ENCODE measurements at regions not wholly inside any gene's neighbourhood (a gene's known extent, or its start where the extent isn't known, plus 50 kb on each side); places are given as distances from the start of the nearest gene placed in this dataset.

DNA sequence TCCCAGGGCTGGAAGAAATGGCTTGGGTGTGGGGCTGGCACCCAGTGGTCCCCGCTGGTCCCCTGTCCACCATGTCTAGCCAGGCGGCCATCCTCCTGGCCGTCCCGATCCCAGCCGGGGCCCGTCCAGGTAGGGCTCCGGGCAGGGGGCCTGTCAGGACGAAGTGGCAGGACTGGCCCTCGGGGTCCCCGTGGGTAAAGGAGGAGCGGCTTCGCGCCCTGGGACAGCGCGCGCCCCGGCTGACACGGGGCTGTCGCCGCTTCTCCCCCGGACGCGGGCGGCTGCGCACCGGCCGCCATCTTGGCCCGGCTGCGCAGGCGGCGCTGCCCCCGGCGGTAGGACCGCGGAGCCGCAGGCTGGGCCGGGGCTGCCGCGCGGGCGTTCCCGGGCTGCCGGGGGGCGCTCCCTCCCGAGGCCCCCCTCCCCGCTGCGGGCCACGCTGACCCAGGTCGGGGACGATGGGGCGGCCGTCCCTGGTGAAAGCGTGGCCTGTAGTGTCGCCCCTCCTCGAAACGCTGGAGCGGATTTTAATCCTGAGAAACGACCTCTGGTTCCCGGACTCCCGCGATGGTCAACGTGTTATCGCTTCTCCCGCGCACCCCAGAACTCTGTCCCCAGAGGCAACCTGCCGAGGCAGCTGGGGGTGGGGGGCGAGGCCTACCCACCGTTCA is 60.4 kb upstream of the BCOR start:
- peaks cover 34% of the 10 kb centered on the region for H3K27me3 ChIP-seq (ENCODE audit: control insufficient read depth, insufficient read depth, low read length)
- H3K36me3 ChIP-seq (ENCODE audit: control insufficient read depth, insufficient read depth, low read length) = no peaks in the 10 kb centered on the region
- TF ChIP-seq, protein P1, sequence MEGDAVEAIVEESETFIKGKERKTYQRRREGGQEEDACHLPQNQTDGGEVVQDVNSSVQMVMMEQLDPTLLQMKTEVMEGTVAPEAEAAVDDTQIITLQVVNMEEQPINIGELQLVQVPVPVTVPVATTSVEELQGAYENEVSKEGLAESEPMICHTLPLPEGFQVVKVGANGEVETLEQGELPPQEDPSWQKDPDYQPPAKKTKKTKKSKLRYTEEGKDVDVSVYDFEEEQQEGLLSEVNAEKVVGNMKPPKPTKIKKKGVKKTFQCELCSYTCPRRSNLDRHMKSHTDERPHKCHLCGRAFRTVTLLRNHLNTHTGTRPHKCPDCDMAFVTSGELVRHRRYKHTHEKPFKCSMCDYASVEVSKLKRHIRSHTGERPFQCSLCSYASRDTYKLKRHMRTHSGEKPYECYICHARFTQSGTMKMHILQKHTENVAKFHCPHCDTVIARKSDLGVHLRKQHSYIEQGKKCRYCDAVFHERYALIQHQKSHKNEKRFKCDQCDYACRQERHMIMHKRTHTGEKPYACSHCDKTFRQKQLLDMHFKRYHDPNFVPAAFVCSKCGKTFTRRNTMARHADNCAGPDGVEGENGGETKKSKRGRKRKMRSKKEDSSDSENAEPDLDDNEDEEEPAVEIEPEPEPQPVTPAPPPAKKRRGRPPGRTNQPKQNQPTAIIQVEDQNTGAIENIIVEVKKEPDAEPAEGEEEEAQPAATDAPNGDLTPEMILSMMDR (IDR thresholded peaks at IDR 0.05; ENCODE audit: insufficient read depth, low read length, poor library complexity, severe bottlenecking) = no peak

DNA sequence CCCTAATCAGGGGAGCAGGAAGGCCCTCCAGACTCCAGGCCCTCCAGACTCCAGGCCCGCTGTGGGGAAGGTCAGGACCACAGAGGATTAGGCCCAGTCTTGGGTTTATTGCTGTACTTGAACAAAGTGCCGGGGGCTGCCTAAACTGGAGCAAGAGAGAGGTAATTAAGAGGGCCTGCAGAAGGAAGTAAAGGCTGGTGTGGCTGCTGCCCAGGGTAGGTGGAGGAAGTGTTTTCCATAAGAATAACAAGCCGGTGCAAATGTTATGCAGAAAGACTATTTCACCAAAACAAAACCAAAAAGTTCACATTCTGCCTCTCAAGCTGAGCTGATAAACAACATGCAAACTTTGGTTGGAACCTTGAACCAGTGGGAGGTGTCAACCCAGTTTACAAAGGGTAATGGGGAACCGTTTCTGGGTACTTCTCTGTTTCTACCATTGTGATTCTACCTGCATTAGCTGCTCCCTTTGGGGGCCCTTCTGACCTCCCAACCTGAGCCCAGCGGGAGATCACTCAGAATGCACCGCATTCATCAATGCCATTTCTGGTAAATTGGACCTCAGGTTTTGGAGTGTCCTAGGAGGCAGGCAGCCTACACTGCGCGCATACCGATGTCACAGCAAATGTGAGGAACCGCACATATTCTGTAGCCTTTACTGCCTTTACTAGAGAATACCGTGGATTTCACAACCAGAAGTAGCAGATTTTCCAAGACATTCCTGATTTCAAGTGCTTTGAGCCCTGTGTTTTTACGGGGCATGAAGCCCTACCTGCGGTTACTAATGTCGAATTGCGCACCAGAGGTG is 59.7 kb upstream of the BCOR start:
- DNase-seq (ENCODE audit: low read depth) = no peak
- TF ChIP-seq, protein P1 (IDR thresholded peaks at IDR 0.05; ENCODE audit: insufficient read depth, low read length, poor library complexity, severe bottlenecking) = no peak
- Histone ChIP-seq H3K36me3 (ENCODE audit: control insufficient read depth, insufficient read depth, low read length) (no peaks in the 10 kb centered on the region), H3K4me3 (ENCODE audit: low read depth, low read length) (peak overlapping the region; percentile 41), H3K27me3 (ENCODE audit: control insufficient read depth, insufficient read depth, low read length) (peaks cover 40% of the 10 kb centered on the region)

More for the DNA sequence above, 60.4 kb upstream of the BCOR start:
- H3K4me3 ChIP-seq (ENCODE audit: low read depth, low read length) = peak overlapping the region; percentile 41
- DNase-seq (ENCODE audit: low read depth) = no peak

DNA sequence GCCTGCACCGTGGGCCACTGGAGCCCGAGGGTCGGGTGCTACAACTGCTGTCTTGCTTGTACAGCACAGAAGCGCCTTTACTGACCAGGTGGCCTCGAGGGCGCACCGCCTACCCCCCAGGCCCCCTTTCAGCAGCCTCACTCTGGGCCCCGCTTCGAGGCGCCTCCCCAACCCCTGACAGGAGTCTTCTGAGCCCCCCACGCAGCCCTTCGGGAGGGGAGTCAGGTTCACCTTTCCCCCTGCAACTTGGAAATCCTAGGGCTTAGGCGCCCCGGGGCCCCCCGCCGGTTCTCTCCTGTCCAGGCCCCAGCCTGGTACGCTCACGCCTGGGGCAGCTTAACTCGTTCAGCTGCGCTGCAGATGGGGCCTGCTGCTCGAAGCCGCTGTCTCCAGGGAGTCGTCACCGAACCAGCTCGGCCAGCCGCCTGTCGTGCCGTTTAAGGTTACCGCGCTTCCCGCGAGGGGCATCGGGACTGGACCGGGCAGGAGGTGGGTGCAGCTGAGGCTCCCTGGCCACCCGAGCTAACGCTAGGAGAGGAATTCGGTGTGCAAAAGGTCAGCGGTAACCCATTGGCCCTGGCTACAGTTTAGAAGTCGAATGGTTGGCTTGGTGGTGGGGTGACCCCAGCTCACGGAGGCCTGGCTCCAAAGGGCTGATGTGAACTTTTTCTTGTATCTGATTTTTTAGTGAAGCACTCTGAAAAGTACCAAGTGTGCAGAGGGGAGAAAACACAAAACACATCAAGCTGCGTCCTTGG is 58.9 kb upstream of the BCOR start:
- H3K36me3 ChIP-seq (ENCODE audit: control insufficient read depth, insufficient read depth, low read length) = no peaks in the 10 kb centered on the region
- no peak overlapping the region for H3K4me3 ChIP-seq (ENCODE audit: low read depth, low read length)
- TF ChIP-seq, protein P1 (IDR thresholded peaks at IDR 0.05; ENCODE audit: insufficient read depth, low read length, poor library complexity, severe bottlenecking) = no peak
- peaks cover 48% of the 10 kb centered on the region for H3K27me3 ChIP-seq (ENCODE audit: control insufficient read depth, insufficient read depth, low read length)
- DNase-seq (ENCODE audit: low read depth) = no peak

DNA sequence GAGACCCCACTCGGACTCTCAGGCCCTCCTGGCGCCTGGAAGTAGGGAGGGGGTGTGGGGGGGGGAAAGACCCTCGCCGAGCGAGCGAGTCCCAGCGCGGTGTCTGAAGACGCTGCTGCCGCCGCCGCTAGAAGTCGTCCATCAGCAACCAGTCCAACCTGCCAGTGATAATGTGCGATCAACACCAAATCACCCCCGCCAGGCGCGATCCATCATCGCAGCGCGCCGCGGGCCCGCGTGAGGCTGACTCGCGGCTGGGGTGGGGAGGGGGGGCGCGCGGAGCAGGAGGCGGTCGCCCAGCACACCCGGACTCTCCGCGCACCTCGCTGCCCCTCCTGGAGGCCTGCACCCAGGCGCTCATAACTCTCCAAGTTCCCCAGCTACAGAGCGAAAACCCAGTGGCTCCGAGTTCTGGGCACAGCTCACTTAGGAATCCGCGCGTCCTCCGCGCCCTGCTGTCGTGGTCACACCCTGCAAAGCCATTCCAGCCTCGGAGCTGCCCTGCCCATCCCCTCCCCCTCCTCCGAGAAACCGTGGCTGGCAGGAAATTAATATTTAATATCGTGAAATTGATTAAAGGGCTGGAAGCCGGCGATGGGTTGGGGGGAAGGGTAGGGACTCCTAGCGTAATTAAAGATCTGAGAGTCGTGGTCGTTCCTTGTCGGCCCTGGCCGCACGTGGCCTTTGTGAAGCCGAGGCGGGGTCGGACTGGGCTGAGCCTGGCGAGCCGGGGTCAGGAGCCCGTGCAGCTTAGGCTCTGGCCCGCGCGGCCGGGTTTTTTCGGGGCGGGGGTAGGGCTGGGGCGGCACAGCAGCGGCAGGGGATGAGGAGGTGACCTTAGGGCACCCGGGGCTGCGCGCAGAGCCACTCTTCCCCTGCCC is 58.1 kb upstream of the BCOR start:
- H3K4me3 ChIP-seq (ENCODE audit: low read depth, low read length) = peak overlapping the region; percentile 35
- no peaks in the 10 kb centered on the region for H3K36me3 ChIP-seq (ENCODE audit: control insufficient read depth, insufficient read depth, low read length)
- TF ChIP-seq, protein P1 (IDR thresholded peaks at IDR 0.05; ENCODE audit: insufficient read depth, low read length, poor library complexity, severe bottlenecking) = no peak
- DNase-seq (ENCODE audit: low read depth) = no peak
- H3K27me3 ChIP-seq (ENCODE audit: control insufficient read depth, insufficient read depth, low read length) = peaks cover 52% of the 10 kb centered on the region

DNA sequence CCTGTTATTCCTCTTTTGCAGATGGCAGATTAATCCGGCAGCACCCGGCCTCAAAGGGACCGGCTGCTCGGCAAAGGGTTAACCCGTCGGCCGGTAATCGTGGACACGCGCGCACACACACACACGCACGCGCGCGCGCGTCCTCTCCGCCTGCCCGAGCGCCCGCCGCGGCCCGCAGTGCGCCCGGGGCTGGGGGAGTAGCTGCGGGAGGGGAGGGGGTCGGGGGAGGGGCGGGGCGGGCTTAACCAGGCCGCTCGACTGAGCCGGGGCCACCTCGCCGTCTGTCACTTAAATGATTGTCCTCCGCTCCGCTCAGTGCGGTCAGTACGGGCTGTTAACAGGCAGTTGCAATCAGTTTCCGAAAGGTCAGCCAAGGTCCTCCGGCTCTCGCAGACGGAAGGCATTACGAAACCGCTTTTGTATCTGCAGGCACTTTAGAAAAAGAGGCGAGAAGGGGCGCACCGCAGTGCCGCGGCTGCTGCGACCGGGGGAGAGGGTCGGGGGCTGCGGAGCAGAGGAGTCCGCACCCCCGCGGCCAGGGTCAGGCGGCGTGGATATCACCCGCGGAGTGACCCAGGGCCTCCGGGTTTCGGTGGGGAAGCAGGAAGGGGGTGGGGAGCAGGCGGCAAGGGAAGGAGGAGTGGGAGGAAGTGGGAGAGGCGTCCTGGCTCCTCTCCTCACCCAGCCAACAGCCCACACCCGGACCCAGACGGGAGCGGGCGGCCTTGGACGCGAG is 57.3 kb upstream of the BCOR start:
- no peaks in the 10 kb centered on the region for H3K36me3 ChIP-seq (ENCODE audit: control insufficient read depth, insufficient read depth, low read length)
- TF ChIP-seq, protein P1 (IDR thresholded peaks at IDR 0.05; ENCODE audit: insufficient read depth, low read length, poor library complexity, severe bottlenecking) = no peak
- DNase-seq (ENCODE audit: low read depth) = no peak
- peak overlapping the region; percentile 35 for H3K4me3 ChIP-seq (ENCODE audit: low read depth, low read length)
- peaks cover 52% of the 10 kb centered on the region for H3K27me3 ChIP-seq (ENCODE audit: control insufficient read depth, insufficient read depth, low read length)
